ENCODE measurements at regions not wholly inside any gene's neighbourhood (a gene's known extent, or its start where the extent isn't known, plus 50 kb on each side); places are given as distances from the start of the nearest gene placed in this dataset.

GRCh38 chr13:55229906-55230569 lies 1910.7 kb upstream of the PRR20A start:
- Histone ChIP-seq H3K4me3 (no peak overlapping the region), H3K27ac (no peak overlapping the region), H3K36me3 (no peaks in the 10 kb centered on the region), H3K27me3 (no peaks in the 10 kb centered on the region), H3K9me3 (peaks cover 0 to 3% (median 0%) of the 10 kb centered on the region in 12 donors), H3K4me1 (no peaks in the 10 kb centered on the region)
- DNase-seq (no peak), ATAC-seq (no peak)
- WGBS, 4 donors, result 57 to 70% (median 67%) methylated on average over 4 of the region's 4 CpGs
- intact Hi-C loops (cut with DNase I), result no loop called here
- no peak for TF ChIP-seq POLR2A (IDR thresholded peaks at IDR 0.05)
- TF ChIP-seq, protein P1, sequence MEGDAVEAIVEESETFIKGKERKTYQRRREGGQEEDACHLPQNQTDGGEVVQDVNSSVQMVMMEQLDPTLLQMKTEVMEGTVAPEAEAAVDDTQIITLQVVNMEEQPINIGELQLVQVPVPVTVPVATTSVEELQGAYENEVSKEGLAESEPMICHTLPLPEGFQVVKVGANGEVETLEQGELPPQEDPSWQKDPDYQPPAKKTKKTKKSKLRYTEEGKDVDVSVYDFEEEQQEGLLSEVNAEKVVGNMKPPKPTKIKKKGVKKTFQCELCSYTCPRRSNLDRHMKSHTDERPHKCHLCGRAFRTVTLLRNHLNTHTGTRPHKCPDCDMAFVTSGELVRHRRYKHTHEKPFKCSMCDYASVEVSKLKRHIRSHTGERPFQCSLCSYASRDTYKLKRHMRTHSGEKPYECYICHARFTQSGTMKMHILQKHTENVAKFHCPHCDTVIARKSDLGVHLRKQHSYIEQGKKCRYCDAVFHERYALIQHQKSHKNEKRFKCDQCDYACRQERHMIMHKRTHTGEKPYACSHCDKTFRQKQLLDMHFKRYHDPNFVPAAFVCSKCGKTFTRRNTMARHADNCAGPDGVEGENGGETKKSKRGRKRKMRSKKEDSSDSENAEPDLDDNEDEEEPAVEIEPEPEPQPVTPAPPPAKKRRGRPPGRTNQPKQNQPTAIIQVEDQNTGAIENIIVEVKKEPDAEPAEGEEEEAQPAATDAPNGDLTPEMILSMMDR (IDR thresholded peaks at IDR 0.05), result no peak

GRCh38 chr13:55230570-55230908 lies 1910.2 kb upstream of the PRR20A start:
- Histone ChIP-seq H3K27me3 (no peaks in the 10 kb centered on the region), H3K27ac (no peak overlapping the region), H3K9me3 (peaks cover 0 to 3% (median 0%) of the 10 kb centered on the region in 12 donors), H3K4me1 (no peaks in the 10 kb centered on the region), H3K4me3 (no peak overlapping the region), H3K36me3 (no peaks in the 10 kb centered on the region)
- DNase-seq (no peak), ATAC-seq (no peak)
- TF ChIP-seq, protein P1 (IDR thresholded peaks at IDR 0.05), result no peak
- 58 to 71% (median 68%) methylated on average over 3 of the region's 3 CpGs for WGBS, 4 donors
- intact Hi-C loops (cut with DNase I), result no loop called here

GRCh38 chr13:55234311-55234710 lies 1906.4 kb upstream of the PRR20A start:
- WGBS, 4 donors, result 71 to 81% (median 78%) methylated on average over 5 of the region's 5 CpGs
- ATAC-seq, result no peak
- intact Hi-C loops (cut with DNase I), result no loop called here

GRCh38 chr13:55245005-55245644 lies 1895.6 kb upstream of the PRR20A start:
- WGBS, 4 donors, result 57 to 64% (median 60%) methylated on average over 4 of the region's 4 CpGs
- TF ChIP-seq POLR2A (IDR thresholded peaks at IDR 0.05), result no peak
- TF ChIP-seq, protein P1 (IDR thresholded peaks at IDR 0.05), result no peak
- no peak for ATAC-seq
- intact Hi-C loops (cut with DNase I), result no loop called here
- no peak for DNase-seq
- no peaks in the 10 kb centered on the region for H3K36me3 ChIP-seq
- peaks cover 0 to 20% (median 4%) of the 10 kb centered on the region in 12 donors for H3K9me3 ChIP-seq
- no peak overlapping the region for H3K27ac ChIP-seq
- no peak overlapping the region for H3K4me3 ChIP-seq
- H3K4me1 ChIP-seq, result no peaks in the 10 kb centered on the region
- no peaks in the 10 kb centered on the region for H3K27me3 ChIP-seq

More at GRCh38 chr13:55234311-55234710, 1906.4 kb upstream of the PRR20A start:
- Histone ChIP-seq H3K4me3 (no peak overlapping the region), H3K27ac (no peak overlapping the region), H3K27me3 (no peaks in the 10 kb centered on the region), H3K4me1 (no peaks in the 10 kb centered on the region), H3K36me3 (no peaks in the 10 kb centered on the region), H3K9me3 (no peaks in the 10 kb centered on the region)
- no peak for TF ChIP-seq POLR2A (IDR thresholded peaks at IDR 0.05)
- TF ChIP-seq, protein P1 (IDR thresholded peaks at IDR 0.05), result no peak
- DNase-seq, result no peak

Measured in heart left ventricle (tissue), 16 donors.